B cell (primary cell): ENCODE measurements at regions not wholly inside any gene's neighbourhood (a gene's known extent, or its start where the extent isn't known, plus 50 kb on each side); places are given as distances from the start of the nearest gene placed in this dataset.
"Not testable (repeated sequence)": the region's sequence is repeated elsewhere in the genome, so short reads cannot be mapped to it uniquely, and the experiment has no call there.

ENCODE experiments used
- ATAC-seq: fragments of 200-7000 bp; cut with Tn5 transposase; one replicate; pipeline ENCODE4 v1.10.0; 2021; ENCODE audit warnings: low read depth, mild to moderate bottlenecking, moderate number of reproducible peaks, moderate library complexity
- CTCF ChIA-PET: fragments of 350-600 bp; sonication (Branson Sonifier 250); formaldehyde crosslinking; loops from one replicate; lab custom pipeline; 2021; ENCODE audit warnings: antibody characterized with exemption, inconsistent platforms; lab: Charles Lee
- POLR2A ChIA-PET: fragments of 350-600 bp; sonication (Branson Sonifier 250); formaldehyde crosslinking; loops from one replicate; lab custom pipeline; 2021; ENCODE audit warnings: antibody characterized with exemption; lab: Charles Lee
- DNase-seq: peaks from one replicate; pipeline ENCODE4 v3.0.0; 2013
- H2AFZ ChIP-seq: 2 replicates; pipeline ENCODE4 v1.6.1; 2012; ENCODE audit warnings: mild to moderate bottlenecking, low read depth, low read length; ENCODE audit not compliant: insufficient read depth, poor library complexity, severe bottlenecking
- H3K27ac ChIP-seq, 2 donors: 1 replicate in 1 of 2; 2 replicates in 1 of 2; pipeline ENCODE4 v1.5.1; 2012 to 2013; ENCODE audit warnings: low read length in 2 of 2, mild to moderate bottlenecking in 2 of 2, moderate library complexity in 1 of 2
- H3K27me3 ChIP-seq, 4 experiments: fragments of 200-600 bp in 1 of 4; sonication (generic) in 1 of 4; replicated peaks in 1 of 4; 1 replicate in 2 of 4; 2 replicates in 2 of 4; pipeline versions ENCODE4 v1.6.1 to v1.7.0; 2013 to 2016; ENCODE audit warnings: low read length in 3 of 4, mild to moderate bottlenecking in 2 of 4, mixed read lengths in 1 of 4, moderate library complexity in 1 of 4; ENCODE audit not compliant: insufficient read depth in 4 of 4, control insufficient read depth in 3 of 4; ENCODE audit errors: control extremely low read depth in 1 of 4
- H3K36me3 ChIP-seq, 2 experiments: replicated peaks in 1 of 2; 1 replicate in 1 of 2; 2 replicates in 1 of 2; pipeline versions ENCODE4 v1.6.1 to v1.7.1; 2013; ENCODE audit warnings: low read length in 1 of 2; ENCODE audit not compliant: insufficient read depth in 2 of 2, control insufficient read depth in 1 of 2; ENCODE audit errors: control extremely low read depth in 1 of 2, extremely low read depth in 1 of 2
- H3K4me1 ChIP-seq, 2 donors: fragments of 200-600 bp in 1 of 2; sonication (generic) in 1 of 2; 1 replicate in 1 of 2; 2 replicates in 1 of 2; pipeline versions ENCODE4 v1.5.1 to v1.6.1; 2013 to 2017; ENCODE audit warnings: low read length in 2 of 2; ENCODE audit not compliant: control insufficient read depth in 2 of 2, insufficient read depth in 2 of 2
- H3K4me2 ChIP-seq: replicated peaks from 2 replicates; pipeline ENCODE3; 2012; ENCODE audit warnings: mild to moderate bottlenecking, low read depth, low read length; ENCODE audit not compliant: poor library complexity, severe bottlenecking
- H3K4me3 ChIP-seq, 5 experiments: fragments of 200-600 bp in 1 of 5; sonication (generic) in 1 of 5; 1 replicate in 3 of 5; 2 replicates in 2 of 5; pipeline versions ENCODE4 v1.5.1 to v1.7.0; 2011 to 2016; ENCODE audit warnings: low read length in 4 of 5, mild to moderate bottlenecking in 4 of 5, low read depth in 2 of 5, control low read depth in 1 of 5, moderate library complexity in 1 of 5; ENCODE audit not compliant: insufficient read depth in 1 of 5; ENCODE audit errors: control extremely low read depth in 1 of 5, extremely low read depth in 1 of 5
- H3K79me2 ChIP-seq: fragments of 200-600 bp; sonication (generic); one replicate; pipeline ENCODE4 v1.6.0; 2016; ENCODE audit warnings: low read length; ENCODE audit not compliant: control insufficient read depth, insufficient read depth
- H3K9ac ChIP-seq: fragments of 200-600 bp; sonication (generic); 2 replicates; pipeline ENCODE4 v1.6.1; 2017; ENCODE audit warnings: mild to moderate bottlenecking, low read length, moderate library complexity
- H3K9me3 ChIP-seq, 3 donors: one replicate each; pipeline versions ENCODE4 v1.6.1 to v1.7.1; 2013; ENCODE audit warnings: low read length in 2 of 3; ENCODE audit not compliant: control insufficient read depth in 2 of 3, insufficient read depth in 1 of 3; ENCODE audit errors: control extremely low read depth in 1 of 3
- H4K20me1 ChIP-seq: 2 replicates; pipeline ENCODE4 v1.6.0; 2012; ENCODE audit warnings: mild to moderate bottlenecking, low read length; ENCODE audit not compliant: insufficient read depth, control insufficient read depth, poor library complexity, severe bottlenecking
- H3K27ac Mint-ChIP-seq: one replicate; pipeline ENCODE4 v1.8.0; 2021; ENCODE audit warnings: mixed read lengths
- H3K27me3 Mint-ChIP-seq: one replicate; pipeline ENCODE4 v1.8.0; 2021; ENCODE audit warnings: mixed read lengths
- H3K4me1 Mint-ChIP-seq: one replicate; pipeline ENCODE4 v1.8.0; 2021; ENCODE audit warnings: mixed read lengths
- H3K4me3 Mint-ChIP-seq: one replicate; pipeline ENCODE4 v1.8.0; 2021; ENCODE audit warnings: mixed read lengths
- H3K9me3 Mint-ChIP-seq: one replicate; pipeline ENCODE4 v1.8.0; 2022; ENCODE audit warnings: mixed read lengths; ENCODE audit not compliant: insufficient read depth
- CTCF ChIP-seq: fragments of 200-600 bp; IDR thresholded peaks from one replicate; pipeline ENCODE4 v1.8.0; 2022; ENCODE audit warnings: antibody characterized with exemption, mild to moderate bottlenecking
- EZH2 ChIP-seq: IDR thresholded peaks from 2 replicates; pipeline ENCODE4 v1.6.1; 2012; ENCODE audit warnings: borderline replicate concordance, low read depth, mild to moderate bottlenecking, moderate library complexity, low read length; ENCODE audit not compliant: insufficient read depth, poor library complexity, severe bottlenecking
- WGBS: methylation state at CpG from one replicate; pipeline ENCODE4 v1.1.5; 2013; ENCODE audit warnings: missing lambda C conversion rate; ENCODE audit not compliant: insufficient coverage; 5-methylcytosine and 5-hydroxymethylcytosine counted together
- intact Hi-C: fragments of 100-400 bp; cut with micrococcal nuclease; formaldehyde crosslinking; loops from one replicate; pipeline ENCODE4 v1.10.0; 2022

GRCh38 chr5:90325093-90325492 lies 84.5 kb downstream of the CETN3 start:
- no peaks in the 10 kb centered on the region for H3K4me1 Mint-ChIP-seq
- ATAC-seq (no peak), DNase-seq (no peak)
- no peaks in the 10 kb centered on the region for H3K79me2 ChIP-seq
- ChIA-PET CTCF (no interaction called here), POLR2A (no interaction called here)
- H3K36me3 ChIP-seq = no peaks in the 10 kb centered on the region
- H2AFZ ChIP-seq = no peak overlapping the region
- peaks cover 0 to 4% (median 0%) of the 10 kb centered on the region in 4 experiments for H3K27me3 ChIP-seq
- TF ChIP-seq CTCF = no peak
- no peak for TF ChIP-seq EZH2
- no peak overlapping the region for H3K4me2 ChIP-seq
- H3K27ac ChIP-seq = no peak overlapping the region
- WGBS = no CpG with 5 or more reads among the region's 1 CpG
- intact Hi-C loops = no loop called here
- H3K4me1 ChIP-seq = no peaks in the 10 kb centered on the region
- no peaks in the 10 kb centered on the region for H4K20me1 ChIP-seq
- H3K4me3 Mint-ChIP-seq = no peak overlapping the region
- no peak overlapping the region for H3K27ac Mint-ChIP-seq
- peaks cover 20% of the 10 kb centered on the region for H3K27me3 Mint-ChIP-seq
- no peak overlapping the region for H3K4me3 ChIP-seq
- H3K9me3 Mint-ChIP-seq = no peaks in the 10 kb centered on the region
- H3K9ac ChIP-seq = no peak overlapping the region
- H3K9me3 ChIP-seq = no peaks in the 10 kb centered on the region

- H3K27ac Mint-ChIP-seq, CTCF ChIA-PET, H3K9me3 Mint-ChIP-seq, H3K36me3 ChIP-seq, H4K20me1 ChIP-seq, intact Hi-C loops, H3K4me3 Mint-ChIP-seq, H3K4me1 ChIP-seq, H3K27me3 ChIP-seq, H3K9ac ChIP-seq, POLR2A ChIA-PET, DNase-seq, H3K9me3 ChIP-seq, H3K79me2 ChIP-seq, H3K4me2 ChIP-seq, H3K4me1 Mint-ChIP-seq, H2AFZ ChIP-seq, ATAC-seq, H3K27ac ChIP-seq, H3K4me3 ChIP-seq: not testable (repeated sequence)
- H3K27me3 Mint-ChIP-seq = peaks cover 20% of the 10 kb centered on the region
Observed at GRCh38 chr5:90320348-90320747, 89.2 kb downstream of the CETN3 start.
